CD14-positive monocyte (primary cell): ENCODE measurements at regions not wholly inside any gene's neighbourhood (a gene's known extent, or its start where the extent isn't known, plus 50 kb on each side); places are given as distances from the start of the nearest gene placed in this dataset.

Experiments used
- DNase-seq, 3 donors: peaks; one replicate each; pipeline ENCODE4 v3.0.0-alpha.2; 2011 to 2022
- H2AFZ ChIP-seq: 2 replicates; pipeline ENCODE4 v1.6.0; 2012; ENCODE audit warnings: mild to moderate bottlenecking, low read depth, low read length, inconsistent platforms; ENCODE audit not compliant: insufficient read depth, poor library complexity, severe bottlenecking
- H3K27ac ChIP-seq, 2 donors: 1 replicate in 1 of 2; 2 replicates in 1 of 2; pipeline ENCODE4 v1.5.1; 2012 to 2013; ENCODE audit warnings: low read length in 2 of 2, control low read depth in 1 of 2, inconsistent platforms in 1 of 2, low read depth in 1 of 2, mild to moderate bottlenecking in 1 of 2
- H3K27me3 ChIP-seq, 2 donors: one replicate each; pipeline versions ENCODE4 v1.6.0 to v1.6.1; 2011 to 2013; ENCODE audit warnings: low read length in 2 of 2; ENCODE audit not compliant: control insufficient read depth in 2 of 2, insufficient read depth in 2 of 2
- H3K36me3 ChIP-seq, 2 donors: replicated peaks in 1 of 2; 1 replicate in 1 of 2; 2 replicates in 1 of 2; pipeline versions ENCODE4 v1.5.1 to v1.6.1; 2012 to 2013; ENCODE audit warnings: low read length in 2 of 2, control low read depth in 1 of 2, inconsistent platforms in 1 of 2, mild to moderate bottlenecking in 1 of 2; ENCODE audit not compliant: insufficient read depth in 2 of 2, control insufficient read depth in 1 of 2
- H3K4me1 ChIP-seq, 2 donors: 1 replicate in 1 of 2; 2 replicates in 1 of 2; pipeline versions ENCODE4 v1.5.1 to v1.6.1; 2012 to 2013; ENCODE audit warnings: low read length in 2 of 2, control low read depth in 1 of 2, inconsistent platforms in 1 of 2, mild to moderate bottlenecking in 1 of 2, moderate library complexity in 1 of 2; ENCODE audit not compliant: insufficient read depth in 2 of 2, control insufficient read depth in 1 of 2
- H3K4me2 ChIP-seq: replicated peaks from 2 replicates; pipeline ENCODE3; 2012; ENCODE audit warnings: low read length, moderate library complexity, mild to moderate bottlenecking; ENCODE audit not compliant: poor library complexity, severe bottlenecking; ENCODE audit errors: extremely low read depth
- H3K4me3 ChIP-seq, 3 experiments: fragments of 200-600 bp in 1 of 3; sonication (generic) in 1 of 3; replicated peaks in 1 of 3; 1 replicate in 2 of 3; 2 replicates in 1 of 3; pipeline ENCODE4 v1.5.1; 2011 to 2013; ENCODE audit warnings: low read length in 3 of 3, mild to moderate bottlenecking in 3 of 3, control low read depth in 2 of 3, low read depth in 2 of 3, inconsistent platforms in 1 of 3, moderate library complexity in 1 of 3
- H3K79me2 ChIP-seq: 2 replicates; pipeline ENCODE4 v1.6.0; 2012; ENCODE audit warnings: mild to moderate bottlenecking, control low read depth, inconsistent platforms, low read length, moderate library complexity; ENCODE audit not compliant: insufficient read depth
- H3K9ac ChIP-seq: 2 replicates; pipeline ENCODE4 v1.6.0; 2017; ENCODE audit warnings: low read length, mild to moderate bottlenecking; ENCODE audit not compliant: insufficient read depth, poor library complexity, severe bottlenecking
- H3K9me3 ChIP-seq, 2 donors: replicated peaks in 1 of 2; 1 replicate in 1 of 2; 2 replicates in 1 of 2; pipeline versions ENCODE4 v1.5.1 to v1.6.1; 2012 to 2013; ENCODE audit warnings: low read length in 2 of 2, control low read depth in 1 of 2; ENCODE audit not compliant: control insufficient read depth in 1 of 2, insufficient read depth in 1 of 2
- H4K20me1 ChIP-seq: 2 replicates; pipeline ENCODE4 v1.6.0; 2012; ENCODE audit warnings: mild to moderate bottlenecking, low read length, control low read depth, moderate library complexity; ENCODE audit not compliant: insufficient read depth
- H3K27ac Mint-ChIP-seq, 7 donors: one replicate each; pipeline ENCODE4 v1.8.0; 2020; ENCODE audit warnings: mild to moderate bottlenecking in 7 of 7, mixed read lengths in 7 of 7, moderate library complexity in 6 of 7, inconsistent platforms in 2 of 7
- H3K27me3 Mint-ChIP-seq, 3 donors: one replicate each; pipeline ENCODE4 v1.8.0; 2021 to 2022; ENCODE audit warnings: low read depth in 3 of 3, mild to moderate bottlenecking in 3 of 3, mixed read lengths in 3 of 3, moderate library complexity in 3 of 3, inconsistent platforms in 1 of 3
- H3K36me3 Mint-ChIP-seq, 2 donors: one replicate each; pipeline ENCODE4 v1.8.0; 2020; ENCODE audit warnings: mixed read lengths in 2 of 2, inconsistent platforms in 1 of 2, mild to moderate bottlenecking in 1 of 2
- H3K4me1 Mint-ChIP-seq: one replicate; pipeline ENCODE4 v1.8.0; 2020; ENCODE audit warnings: mild to moderate bottlenecking, mixed read lengths
- H3K4me3 Mint-ChIP-seq, 2 donors: one replicate each; pipeline ENCODE4 v1.8.0; 2020; ENCODE audit warnings: mild to moderate bottlenecking in 2 of 2, mixed read lengths in 2 of 2, moderate library complexity in 1 of 2
- H3K9me3 Mint-ChIP-seq, 7 donors: one replicate each; pipeline ENCODE4 v1.8.0; 2020 to 2022; ENCODE audit warnings: mixed read lengths in 7 of 7, mild to moderate bottlenecking in 6 of 7, moderate library complexity in 6 of 7, inconsistent platforms in 2 of 7
- CTCF ChIP-seq: fragments of 200-600 bp; IDR thresholded peaks from one replicate; pipeline ENCODE4 v1.8.0; 2022; ENCODE audit warnings: antibody characterized with exemption, mild to moderate bottlenecking
- WGBS: methylation state at CpG from one replicate; pipeline ENCODE4 v1.1.5; 2013; ENCODE audit warnings: missing lambda C conversion rate; ENCODE audit not compliant: insufficient coverage; 5-methylcytosine and 5-hydroxymethylcytosine counted together
- intact Hi-C, 2 donors: fragments of 100-400 bp; cut with micrococcal nuclease; formaldehyde crosslinking; loops; one replicate each; pipeline versions ENCODE4 v1.15.0 to v1.15.1; 2023

GRCh38 chr3:117510396-117510795 lies 800.8 kb downstream of the TUSC7 start:
- no peak for DNase-seq
- Histone ChIP-seq H3K4me1 (no peaks in the 10 kb centered on the region), H3K36me3 (no peaks in the 10 kb centered on the region), H3K4me2 (no peak overlapping the region), H3K9ac (no peak overlapping the region), H2AFZ (no peak overlapping the region), H4K20me1 (no peaks in the 10 kb centered on the region), H3K27ac (no peak overlapping the region), H3K9me3 (no peaks in the 10 kb centered on the region), H3K27me3 (no peaks in the 10 kb centered on the region), H3K79me2 (no peaks in the 10 kb centered on the region), H3K4me3 (no peak overlapping the region)
- Mint-ChIP-seq H3K27ac (no peak overlapping the region), H3K36me3 (no peaks in the 10 kb centered on the region), H3K27me3 (peaks cover 2 to 6% (median 2%) of the 10 kb centered on the region in 3 donors), H3K9me3 (peaks cover 0 to 5% (median 0%) of the 10 kb centered on the region in 7 donors), H3K4me1 (no peaks in the 10 kb centered on the region), H3K4me3 (no peak overlapping the region)
- intact Hi-C loops, result no loop called here
- 100% methylated on average over 1 of the region's 1 CpG for WGBS
- TF ChIP-seq CTCF, result no peak

GRCh38 chr3:117512975-117513374 lies 803.4 kb downstream of the TUSC7 start:
- no peak for DNase-seq
- H3K4me2 ChIP-seq, result no peak overlapping the region
- no peak overlapping the region for H3K4me3 ChIP-seq
- no peak overlapping the region for H2AFZ ChIP-seq
- no peaks in the 10 kb centered on the region for H3K27me3 ChIP-seq
- no peak overlapping the region for H3K9ac ChIP-seq
- no CpG with 5 or more reads among the region's 1 CpG for WGBS
- H3K9me3 ChIP-seq, result no peaks in the 10 kb centered on the region
- H3K27ac Mint-ChIP-seq, result no peak overlapping the region
- no peak overlapping the region for H3K4me3 Mint-ChIP-seq
- H3K27ac ChIP-seq, result no peak overlapping the region
- no peaks in the 10 kb centered on the region for H3K79me2 ChIP-seq
- peaks cover 0 to 5% (median 0%) of the 10 kb centered on the region in 7 donors for H3K9me3 Mint-ChIP-seq
- H3K36me3 Mint-ChIP-seq, result no peaks in the 10 kb centered on the region
- H3K4me1 Mint-ChIP-seq, result no peaks in the 10 kb centered on the region
- H3K4me1 ChIP-seq, result no peaks in the 10 kb centered on the region
- peaks cover 0 to 2% (median 0%) of the 10 kb centered on the region in 3 donors for H3K27me3 Mint-ChIP-seq
- H4K20me1 ChIP-seq, result no peaks in the 10 kb centered on the region
- intact Hi-C loops, result no loop called here
- no peaks in the 10 kb centered on the region for H3K36me3 ChIP-seq
- no peak for TF ChIP-seq CTCF
